ENCODE measurements at regions not wholly inside any gene's neighbourhood (a gene's known extent, or its start where the extent isn't known, plus 50 kb on each side); places are given as distances from the start of the nearest gene placed in this dataset.
A peak's percentile ranks its signal among the peaks of the same experiment; 100 is the strongest.
"Not testable (repeated sequence)": the region's sequence is repeated elsewhere in the genome, so short reads cannot be mapped to it uniquely, and the experiment has no call there.

GRCh38 chr11:98732947-98733346, 287.8 kb upstream of the CNTN5 start:
- Histone ChIP-seq H3K9me1 (ENCODE audit: control insufficient read depth, extremely low read depth, insufficient read depth, low read length) (no peaks in the 10 kb centered on the region), H3K36me3 (ENCODE audit: control insufficient read depth in 2 of 2, extremely low read depth in 1 of 2, insufficient read depth in 2 of 2, low read length in 2 of 2) (no peaks in the 10 kb centered on the region), H3K27ac (ENCODE audit: control insufficient read depth, insufficient read depth, low read length) (no peak overlapping the region), H3K27me3 (ENCODE audit: control insufficient read depth, extremely low read depth, insufficient read depth, low read length) (no peaks in the 10 kb centered on the region), H2AFZ (ENCODE audit: control insufficient read depth, low read length) (no peak overlapping the region), H3K4me3 (ENCODE audit: control insufficient read depth in 2 of 3, extremely low read depth in 1 of 3, insufficient read depth in 2 of 3, low read depth in 1 of 3, low read length in 3 of 3) (no peak overlapping the region), H3K79me2 (ENCODE audit: control insufficient read depth, insufficient read depth, low read length) (no peaks in the 10 kb centered on the region), H3K4me2 (ENCODE audit: control insufficient read depth, extremely low read depth, insufficient read depth, low read depth, low read length) (peak overlapping the region; percentile 32), H4K20me1 (ENCODE audit: control insufficient read depth, extremely low read depth, insufficient read depth, low read length) (no peaks in the 10 kb centered on the region), H3K9ac (ENCODE audit: control insufficient read depth, extremely low read depth, insufficient read depth, low read length) (no peak overlapping the region), H3K9me3 (ENCODE audit: control insufficient read depth, low read depth, low read length) (no peaks in the 10 kb centered on the region), H3K4me1 (ENCODE audit: control insufficient read depth, extremely low read depth, insufficient read depth, low read length) (peaks cover 11% of the 10 kb centered on the region)
- FAIRE-seq (no peak), DNase-seq (ENCODE audit: low read depth, low spot score) (no peak)
- no peak for TF ChIP-seq EZH2 (IDR thresholded peaks at IDR 0.05; ENCODE audit: low read length)
- TF ChIP-seq, protein P1, sequence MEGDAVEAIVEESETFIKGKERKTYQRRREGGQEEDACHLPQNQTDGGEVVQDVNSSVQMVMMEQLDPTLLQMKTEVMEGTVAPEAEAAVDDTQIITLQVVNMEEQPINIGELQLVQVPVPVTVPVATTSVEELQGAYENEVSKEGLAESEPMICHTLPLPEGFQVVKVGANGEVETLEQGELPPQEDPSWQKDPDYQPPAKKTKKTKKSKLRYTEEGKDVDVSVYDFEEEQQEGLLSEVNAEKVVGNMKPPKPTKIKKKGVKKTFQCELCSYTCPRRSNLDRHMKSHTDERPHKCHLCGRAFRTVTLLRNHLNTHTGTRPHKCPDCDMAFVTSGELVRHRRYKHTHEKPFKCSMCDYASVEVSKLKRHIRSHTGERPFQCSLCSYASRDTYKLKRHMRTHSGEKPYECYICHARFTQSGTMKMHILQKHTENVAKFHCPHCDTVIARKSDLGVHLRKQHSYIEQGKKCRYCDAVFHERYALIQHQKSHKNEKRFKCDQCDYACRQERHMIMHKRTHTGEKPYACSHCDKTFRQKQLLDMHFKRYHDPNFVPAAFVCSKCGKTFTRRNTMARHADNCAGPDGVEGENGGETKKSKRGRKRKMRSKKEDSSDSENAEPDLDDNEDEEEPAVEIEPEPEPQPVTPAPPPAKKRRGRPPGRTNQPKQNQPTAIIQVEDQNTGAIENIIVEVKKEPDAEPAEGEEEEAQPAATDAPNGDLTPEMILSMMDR (optimal IDR thresholded peaks at IDR 0.05 in 1 of 3, IDR thresholded peaks at IDR 0.05 in 1 of 3, conservative IDR thresholded peaks at IDR 0.05 in 1 of 3; ENCODE audit: extremely low read depth in 1 of 3, insufficient read depth in 2 of 3, low read length in 3 of 3), result no peak
- dilution Hi-C loops (cut with MboI; ENCODE audit: extremely low pct_ligation_motif_present, low sequenced_read_pairs), result no loop called here

- dilution Hi-C loops (cut with MboI; ENCODE audit: extremely low pct_ligation_motif_present, low sequenced_read_pairs); H3K79me2 ChIP-seq (ENCODE audit: control insufficient read depth, insufficient read depth, low read length); H3K36me3 ChIP-seq (ENCODE audit: control insufficient read depth in 2 of 2, extremely low read depth in 1 of 2, insufficient read depth in 2 of 2, low read length in 2 of 2); H3K9ac ChIP-seq (ENCODE audit: control insufficient read depth, extremely low read depth, insufficient read depth, low read length); H3K9me1 ChIP-seq (ENCODE audit: control insufficient read depth, extremely low read depth, insufficient read depth, low read length); H3K27me3 ChIP-seq (ENCODE audit: control insufficient read depth, extremely low read depth, insufficient read depth, low read length); H4K20me1 ChIP-seq (ENCODE audit: control insufficient read depth, extremely low read depth, insufficient read depth, low read length); FAIRE-seq; H3K9me3 ChIP-seq (ENCODE audit: control insufficient read depth, low read depth, low read length); H3K27ac ChIP-seq (ENCODE audit: control insufficient read depth, insufficient read depth, low read length); H2AFZ ChIP-seq (ENCODE audit: control insufficient read depth, low read length); H3K4me3 ChIP-seq (ENCODE audit: control insufficient read depth in 2 of 3, extremely low read depth in 1 of 3, insufficient read depth in 2 of 3, low read depth in 1 of 3, low read length in 3 of 3): not testable (repeated sequence)
- peak; percentile 5 for DNase-seq (ENCODE audit: low read depth, low spot score)
- peaks cover 11% of the 10 kb centered on the region for H3K4me1 ChIP-seq (ENCODE audit: control insufficient read depth, extremely low read depth, insufficient read depth, low read length)
- H3K4me2 ChIP-seq (ENCODE audit: control insufficient read depth, extremely low read depth, insufficient read depth, low read depth, low read length), result peak overlapping the region; percentile 32
Observed at GRCh38 chr11:98733378-98733777, 287.4 kb upstream of the CNTN5 start.

- Histone ChIP-seq H3K4me3 (ENCODE audit: control insufficient read depth in 2 of 3, extremely low read depth in 1 of 3, insufficient read depth in 2 of 3, low read depth in 1 of 3, low read length in 3 of 3) (no peak overlapping the region), H2AFZ (ENCODE audit: control insufficient read depth, low read length) (peak overlapping the region; percentile 60), H3K27me3 (ENCODE audit: control insufficient read depth, extremely low read depth, insufficient read depth, low read length) (no peaks in the 10 kb centered on the region), H3K4me1 (ENCODE audit: control insufficient read depth, extremely low read depth, insufficient read depth, low read length) (peaks cover 11% of the 10 kb centered on the region), H3K36me3 (ENCODE audit: control insufficient read depth in 2 of 2, extremely low read depth in 1 of 2, insufficient read depth in 2 of 2, low read length in 2 of 2) (no peaks in the 10 kb centered on the region), H3K79me2 (ENCODE audit: control insufficient read depth, insufficient read depth, low read length) (no peaks in the 10 kb centered on the region), H3K27ac (ENCODE audit: control insufficient read depth, insufficient read depth, low read length) (no peak overlapping the region), H3K9me1 (ENCODE audit: control insufficient read depth, extremely low read depth, insufficient read depth, low read length) (no peaks in the 10 kb centered on the region), H3K4me2 (ENCODE audit: control insufficient read depth, extremely low read depth, insufficient read depth, low read depth, low read length) (peak overlapping the region; percentile 29), H3K9me3 (ENCODE audit: control insufficient read depth, low read depth, low read length) (no peaks in the 10 kb centered on the region), H4K20me1 (ENCODE audit: control insufficient read depth, extremely low read depth, insufficient read depth, low read length) (no peaks in the 10 kb centered on the region), H3K9ac (ENCODE audit: control insufficient read depth, extremely low read depth, insufficient read depth, low read length) (no peak overlapping the region)
- dilution Hi-C loops (cut with MboI; ENCODE audit: extremely low pct_ligation_motif_present, low sequenced_read_pairs), result no loop called here
- FAIRE-seq (peak; percentile 73), DNase-seq (ENCODE audit: low read depth, low spot score) (no peak)
- TF ChIP-seq, protein P1 (optimal IDR thresholded peaks at IDR 0.05 in 1 of 3, IDR thresholded peaks at IDR 0.05 in 1 of 3, conservative IDR thresholded peaks at IDR 0.05 in 1 of 3; ENCODE audit: extremely low read depth in 1 of 3, insufficient read depth in 2 of 3, low read length in 3 of 3), result no peak
- no peak for TF ChIP-seq EZH2 (IDR thresholded peaks at IDR 0.05; ENCODE audit: low read length)
Observed at GRCh38 chr11:98734686-98735085, 286.1 kb upstream of the CNTN5 start.
